ENCODE measurements at regions not wholly inside any gene's neighbourhood (a gene's known extent, or its start where the extent isn't known, plus 50 kb on each side); places are given as distances from the start of the nearest gene placed in this dataset.

- Histone ChIP-seq H3K9ac (ENCODE audit: insufficient read depth in 1 of 2, low read length in 2 of 2) (no peak overlapping the region), H3K4me3 (no peak overlapping the region), H3K4me1 (ENCODE audit: control insufficient read depth in 5 of 5, insufficient read depth in 5 of 5, low read length in 5 of 5) (peaks cover 0 to 21% (median 2%) of the 10 kb centered on the region in 5 donors), H3K9me3 (ENCODE audit: control insufficient read depth in 4 of 4, insufficient read depth in 3 of 4, low read length in 3 of 4) (no peaks in the 10 kb centered on the region), H3K27ac (ENCODE audit: low read depth in 1 of 2, low read length in 1 of 2) (no peak overlapping the region), H3K36me3 (ENCODE audit: control insufficient read depth in 4 of 4, insufficient read depth in 4 of 4, low read length in 4 of 4) (no peaks in the 10 kb centered on the region), H3K27me3 (ENCODE audit: control insufficient read depth in 3 of 3, insufficient read depth in 3 of 3, low read length in 2 of 3) (no peaks in the 10 kb centered on the region)
- WGBS, 2 donors: 84 to 87% methylated on average over 6 of the region's 6 CpGs
- DNase-seq (no peak), ATAC-seq (ENCODE audit: insufficient read depth, low FRiP score) (no peak)
- TF ChIP-seq, protein P1, sequence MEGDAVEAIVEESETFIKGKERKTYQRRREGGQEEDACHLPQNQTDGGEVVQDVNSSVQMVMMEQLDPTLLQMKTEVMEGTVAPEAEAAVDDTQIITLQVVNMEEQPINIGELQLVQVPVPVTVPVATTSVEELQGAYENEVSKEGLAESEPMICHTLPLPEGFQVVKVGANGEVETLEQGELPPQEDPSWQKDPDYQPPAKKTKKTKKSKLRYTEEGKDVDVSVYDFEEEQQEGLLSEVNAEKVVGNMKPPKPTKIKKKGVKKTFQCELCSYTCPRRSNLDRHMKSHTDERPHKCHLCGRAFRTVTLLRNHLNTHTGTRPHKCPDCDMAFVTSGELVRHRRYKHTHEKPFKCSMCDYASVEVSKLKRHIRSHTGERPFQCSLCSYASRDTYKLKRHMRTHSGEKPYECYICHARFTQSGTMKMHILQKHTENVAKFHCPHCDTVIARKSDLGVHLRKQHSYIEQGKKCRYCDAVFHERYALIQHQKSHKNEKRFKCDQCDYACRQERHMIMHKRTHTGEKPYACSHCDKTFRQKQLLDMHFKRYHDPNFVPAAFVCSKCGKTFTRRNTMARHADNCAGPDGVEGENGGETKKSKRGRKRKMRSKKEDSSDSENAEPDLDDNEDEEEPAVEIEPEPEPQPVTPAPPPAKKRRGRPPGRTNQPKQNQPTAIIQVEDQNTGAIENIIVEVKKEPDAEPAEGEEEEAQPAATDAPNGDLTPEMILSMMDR (IDR thresholded peaks at IDR 0.05; ENCODE audit: control extremely low read depth, extremely low read depth): no peak
These were observed 54.2 kb upstream of the GDF10 start for GRCh38 chr10:47245731-47246350.

DNA sequence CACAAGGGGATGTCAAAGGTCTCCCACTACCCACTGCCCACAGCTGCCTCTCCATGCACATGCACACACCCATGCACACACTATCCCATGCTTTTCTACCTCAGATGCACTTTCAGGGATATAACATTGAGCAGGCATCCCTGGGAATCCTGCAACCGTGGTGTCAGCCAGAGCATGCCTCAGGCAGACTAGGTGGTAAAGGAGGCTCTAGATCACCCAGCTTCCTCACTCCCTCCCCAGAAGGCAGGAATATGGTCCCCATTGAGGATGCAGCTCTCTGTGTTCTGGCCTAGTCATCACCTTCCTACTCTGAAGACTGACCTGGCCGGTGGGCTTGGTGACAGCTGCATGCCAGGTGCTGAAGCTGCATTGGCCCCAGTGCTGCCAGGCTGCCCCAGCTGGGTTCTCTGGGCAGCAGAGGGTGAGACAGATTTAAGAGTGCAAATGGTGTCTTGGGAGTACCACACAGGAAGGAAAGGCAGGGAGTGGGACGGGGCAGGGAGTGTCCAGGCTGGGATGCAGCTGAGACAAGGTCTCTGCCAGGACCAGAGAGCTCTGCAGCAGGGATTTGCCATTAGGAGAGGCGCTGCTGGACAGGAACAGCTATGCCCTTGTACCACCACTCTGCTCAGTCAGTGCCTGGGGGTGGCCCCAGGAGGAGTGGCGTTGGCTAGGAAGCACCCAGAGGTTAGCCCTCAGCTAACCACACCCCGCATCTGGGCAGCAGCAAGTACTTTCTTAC, 53.4 kb upstream of the GDF10 start:
- no peak overlapping the region for H3K9ac ChIP-seq (ENCODE audit: insufficient read depth in 1 of 2, low read length in 2 of 2)
- TF ChIP-seq, protein P1 (IDR thresholded peaks at IDR 0.05; ENCODE audit: control extremely low read depth, extremely low read depth): no peak
- no peaks in the 10 kb centered on the region for H3K27me3 ChIP-seq (ENCODE audit: control insufficient read depth in 3 of 3, insufficient read depth in 3 of 3, low read length in 2 of 3)
- DNase-seq (no peak), ATAC-seq (ENCODE audit: insufficient read depth, low FRiP score) (no peak)
- H3K4me1 ChIP-seq (ENCODE audit: control insufficient read depth in 5 of 5, insufficient read depth in 5 of 5, low read length in 5 of 5): peaks cover 0 to 18% (median 0%) of the 10 kb centered on the region in 5 donors
- no peaks in the 10 kb centered on the region for H3K9me3 ChIP-seq (ENCODE audit: control insufficient read depth in 4 of 4, insufficient read depth in 3 of 4, low read length in 3 of 4)
- WGBS, 2 donors: 89 to 90% methylated on average over 6 of the region's 6 CpGs
- no peak overlapping the region for H3K27ac ChIP-seq (ENCODE audit: low read depth in 1 of 2, low read length in 1 of 2)
- no peak overlapping the region for H3K4me3 ChIP-seq
- H3K36me3 ChIP-seq (ENCODE audit: control insufficient read depth in 4 of 4, insufficient read depth in 4 of 4, low read length in 4 of 4): no peaks in the 10 kb centered on the region

DNA sequence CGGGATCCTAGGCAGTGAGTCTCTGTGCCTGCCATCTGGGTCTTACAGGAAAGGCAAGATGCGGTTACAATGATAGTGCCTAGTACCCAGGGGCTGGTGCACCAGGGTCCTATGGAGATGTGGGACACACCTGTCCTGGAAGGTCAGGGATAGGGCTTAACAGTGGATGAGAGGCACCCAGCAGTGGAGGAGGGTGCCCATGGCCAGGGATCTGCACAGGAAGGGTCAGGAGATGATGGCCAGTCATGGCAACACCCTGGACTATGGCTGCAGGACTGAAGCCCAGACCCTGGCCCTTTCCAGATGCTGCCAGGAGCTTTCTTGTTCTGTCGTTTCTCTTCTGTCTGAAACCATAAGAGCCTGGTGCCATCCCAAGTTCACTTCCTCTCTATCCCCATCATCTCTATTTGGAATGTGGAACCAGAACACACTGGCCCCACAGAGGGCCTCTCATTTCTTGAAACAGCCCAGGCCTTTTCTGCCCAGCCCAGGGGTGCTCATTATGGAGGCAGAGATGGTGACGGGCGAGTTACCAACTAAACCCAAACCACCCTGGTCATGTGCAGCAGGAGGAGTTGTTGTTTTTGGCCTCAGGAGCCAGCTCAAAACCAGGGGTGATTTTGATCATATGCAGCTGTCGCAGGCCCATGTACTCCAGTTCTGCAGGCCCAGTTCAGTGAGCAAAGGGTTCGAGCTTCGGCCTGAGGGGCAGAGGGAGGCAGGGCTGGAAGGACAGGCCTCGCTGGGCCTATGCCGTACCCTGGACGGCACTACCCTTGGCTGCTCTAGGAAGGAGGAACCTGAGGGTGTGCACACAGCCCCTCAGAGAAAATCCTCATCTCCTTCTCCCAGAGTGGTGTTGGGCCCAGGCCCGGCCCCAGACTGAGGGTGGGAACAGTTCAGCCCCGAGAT, 52.6 kb upstream of the GDF10 start:
- WGBS, 2 donors: 77 to 90% methylated on average over 13 of the region's 13 CpGs

More for the DNA sequence above, 52.6 kb upstream of the GDF10 start:
- no peak overlapping the region for H3K9ac ChIP-seq (ENCODE audit: insufficient read depth in 1 of 2, low read length in 2 of 2)
- H3K27ac ChIP-seq (ENCODE audit: low read depth in 1 of 2, low read length in 1 of 2): no peak overlapping the region
- peak; percentile 52 to 81 (median 65) for DNase-seq
- no peaks in the 10 kb centered on the region for H3K36me3 ChIP-seq (ENCODE audit: control insufficient read depth in 4 of 4, insufficient read depth in 4 of 4, low read length in 4 of 4)
- TF ChIP-seq, protein P1 (IDR thresholded peaks at IDR 0.05; ENCODE audit: control extremely low read depth, extremely low read depth): no peak
- no peak overlapping the region for H3K4me3 ChIP-seq
- peaks cover 0 to 13% (median 0%) of the 10 kb centered on the region in 5 donors for H3K4me1 ChIP-seq (ENCODE audit: control insufficient read depth in 5 of 5, insufficient read depth in 5 of 5, low read length in 5 of 5)
- no peaks in the 10 kb centered on the region for H3K27me3 ChIP-seq (ENCODE audit: control insufficient read depth in 3 of 3, insufficient read depth in 3 of 3, low read length in 2 of 3)
- no peak for ATAC-seq (ENCODE audit: insufficient read depth, low FRiP score)
- no peaks in the 10 kb centered on the region for H3K9me3 ChIP-seq (ENCODE audit: control insufficient read depth in 4 of 4, insufficient read depth in 3 of 4, low read length in 3 of 4)
